ENCODE measurements at regions not wholly inside any gene's neighbourhood (a gene's known extent, or its start where the extent isn't known, plus 50 kb on each side); places are given as distances from the start of the nearest gene placed in this dataset.
"Not testable (repeated sequence)": the region's sequence is repeated elsewhere in the genome, so short reads cannot be mapped to it uniquely, and the experiment has no call there.

DNA sequence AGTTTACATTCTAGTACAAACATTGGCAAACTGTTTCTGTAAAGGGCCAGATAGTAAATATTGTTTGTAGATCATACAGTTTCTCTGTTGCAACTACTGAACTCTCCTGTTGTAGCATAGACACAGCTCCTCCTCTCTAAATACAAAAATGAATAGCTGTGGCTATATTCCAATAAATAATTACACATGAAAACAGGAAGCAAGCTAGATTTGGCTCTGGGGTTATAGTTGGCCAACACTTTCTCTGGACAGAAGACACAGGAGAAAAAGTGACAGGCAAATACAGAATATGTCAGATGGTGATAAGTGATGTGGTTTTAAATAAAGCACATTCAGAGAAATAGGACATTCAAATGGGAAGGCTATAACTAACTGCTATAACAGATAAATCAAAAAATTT, 957.0 kb downstream of the LTN1 start:
- FAIRE-seq, result peak; percentile 70

DNA sequence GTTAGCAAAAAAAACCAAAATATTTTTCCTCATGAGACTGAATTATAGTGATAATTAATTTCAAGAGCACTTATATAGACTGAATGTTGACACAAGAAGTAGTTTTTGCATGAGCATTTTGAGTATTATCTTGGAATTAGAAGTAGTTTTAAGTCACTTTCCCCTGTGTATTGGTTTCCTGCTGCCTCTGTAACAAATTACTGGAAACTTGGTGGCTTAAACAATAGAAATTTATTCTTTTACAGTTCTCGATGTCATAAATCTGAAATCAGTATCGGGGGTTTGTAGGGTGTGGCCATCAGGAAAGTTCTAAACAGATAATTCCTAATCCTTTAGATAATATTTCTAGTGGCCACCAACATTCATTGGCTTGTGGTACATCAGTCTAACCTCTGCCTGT, 957.8 kb downstream of the LTN1 start:
- not testable (repeated sequence) for FAIRE-seq

DNA sequence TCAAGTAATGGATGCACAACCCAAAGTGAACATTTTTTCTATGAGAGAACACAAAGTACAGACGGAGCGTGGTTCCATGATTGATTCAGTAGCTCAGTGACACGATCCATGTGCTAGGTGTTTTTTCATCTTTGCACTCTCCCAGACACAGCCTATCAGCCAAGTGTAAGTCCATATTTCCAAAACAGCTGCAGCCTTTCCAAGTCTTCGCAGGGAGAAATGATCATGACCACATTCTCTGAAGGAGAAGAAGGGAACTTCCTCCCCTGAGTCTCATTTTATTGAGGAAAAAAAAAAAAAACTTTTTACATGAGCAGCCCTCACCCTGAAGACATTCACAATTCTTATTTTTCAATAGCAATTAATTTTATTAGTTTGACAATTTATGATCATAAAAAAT, 958.3 kb downstream of the LTN1 start:
- FAIRE-seq, result not testable (repeated sequence)

DNA sequence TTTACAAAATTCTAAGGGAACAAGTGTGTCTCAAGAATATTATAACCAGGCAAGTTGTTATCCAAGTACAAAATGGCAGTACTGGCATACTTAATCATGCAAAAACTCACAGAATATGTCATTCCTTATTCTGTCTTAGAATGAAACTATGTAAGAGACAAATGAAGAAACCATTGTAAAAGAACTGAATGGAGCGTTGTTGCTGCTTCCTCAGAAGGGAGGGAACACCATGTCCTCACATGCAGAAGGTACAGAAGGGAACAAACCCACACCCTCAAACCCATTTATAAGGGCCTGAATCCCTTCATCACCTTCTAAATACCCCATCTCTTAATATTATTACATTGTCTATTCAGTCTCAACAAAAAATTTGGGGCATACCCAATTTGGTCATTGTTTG, 960.0 kb downstream of the LTN1 start:
- not testable (repeated sequence) for FAIRE-seq

DNA sequence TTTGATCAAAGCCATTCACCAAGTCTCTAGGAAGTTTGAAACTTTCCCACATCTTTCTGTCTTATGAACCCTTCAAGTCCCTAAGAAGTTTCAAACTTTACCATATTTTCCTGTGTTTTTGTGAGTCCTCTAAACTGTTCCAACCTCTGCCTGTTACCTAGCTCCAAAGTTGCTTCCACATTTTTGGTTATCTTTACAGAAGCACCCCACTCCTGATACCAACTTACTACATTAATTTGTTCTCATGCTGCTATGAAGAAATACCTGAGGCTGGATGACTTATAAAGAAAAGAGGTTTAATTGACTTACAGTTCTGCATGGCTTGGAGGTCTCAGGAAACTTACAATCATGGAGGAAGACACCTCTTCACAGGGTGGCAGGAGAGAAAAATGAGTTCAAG, 961.6 kb downstream of the LTN1 start:
- not testable (repeated sequence) for FAIRE-seq

DNA sequence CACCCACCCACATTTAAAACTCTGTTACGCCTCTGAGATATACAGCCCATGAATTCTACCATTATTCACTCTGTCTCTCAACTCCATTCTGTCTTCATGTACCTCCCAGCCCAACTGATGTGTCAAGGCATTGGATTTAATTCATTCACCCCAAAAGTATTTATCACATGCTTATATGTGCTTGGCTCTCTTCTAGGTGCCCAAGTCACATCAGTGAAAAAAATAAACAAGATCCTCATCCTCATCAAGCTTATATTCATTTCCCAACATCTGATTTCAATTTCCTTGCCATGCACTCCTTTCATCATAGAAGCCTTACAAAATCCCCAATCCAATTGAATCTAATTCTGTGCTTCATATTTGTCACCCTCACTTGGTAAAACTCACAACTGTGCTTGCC, 967.6 kb downstream of the LTN1 start:
- no peak for FAIRE-seq

DNA sequence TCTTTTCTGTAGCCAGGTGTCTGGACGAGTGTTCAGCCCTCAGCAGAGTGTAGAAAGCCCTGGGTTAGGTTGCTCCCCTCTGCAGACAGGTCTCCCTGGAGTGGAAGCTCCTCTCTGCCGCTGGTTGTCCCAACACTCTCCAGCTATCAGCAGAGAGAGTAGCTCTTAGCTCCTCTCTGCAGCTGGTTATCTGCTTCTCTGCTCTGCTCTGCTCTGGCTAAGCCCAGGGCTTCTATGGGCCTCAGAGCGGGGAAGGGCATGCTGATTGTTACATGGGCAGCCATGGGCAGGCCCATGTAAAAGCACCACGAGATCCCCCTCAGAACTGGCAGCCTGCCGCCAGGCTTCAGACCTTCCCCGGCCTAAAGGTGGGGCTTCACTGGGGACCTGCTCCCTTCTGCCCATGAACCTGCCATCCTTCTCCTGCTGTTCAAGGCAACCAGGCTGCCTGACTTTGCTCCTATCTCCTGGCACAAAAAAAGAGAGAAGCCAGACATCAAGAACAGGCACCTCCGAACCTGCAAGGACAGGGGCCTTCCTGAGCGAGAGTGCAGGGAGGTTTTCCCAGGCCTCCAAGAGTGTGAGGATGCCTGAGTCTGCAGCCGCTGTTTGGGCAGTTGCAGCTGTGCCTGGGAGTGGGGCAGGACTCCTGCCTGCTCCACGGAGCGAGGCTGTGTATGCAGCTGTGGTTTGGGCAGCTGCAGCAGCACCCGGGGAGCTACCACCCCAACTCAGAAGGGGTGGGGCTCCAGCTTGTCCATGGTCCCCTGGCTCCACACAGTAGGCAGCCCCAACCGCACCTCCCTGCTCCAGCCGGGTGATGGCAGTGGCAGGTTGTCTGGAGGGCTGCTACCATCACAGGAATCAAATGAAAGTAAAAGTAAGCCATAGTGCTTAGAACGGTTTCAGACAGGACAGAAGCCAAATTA, 973.7 kb downstream of the LTN1 start:
- FAIRE-seq, result no peak

DNA sequence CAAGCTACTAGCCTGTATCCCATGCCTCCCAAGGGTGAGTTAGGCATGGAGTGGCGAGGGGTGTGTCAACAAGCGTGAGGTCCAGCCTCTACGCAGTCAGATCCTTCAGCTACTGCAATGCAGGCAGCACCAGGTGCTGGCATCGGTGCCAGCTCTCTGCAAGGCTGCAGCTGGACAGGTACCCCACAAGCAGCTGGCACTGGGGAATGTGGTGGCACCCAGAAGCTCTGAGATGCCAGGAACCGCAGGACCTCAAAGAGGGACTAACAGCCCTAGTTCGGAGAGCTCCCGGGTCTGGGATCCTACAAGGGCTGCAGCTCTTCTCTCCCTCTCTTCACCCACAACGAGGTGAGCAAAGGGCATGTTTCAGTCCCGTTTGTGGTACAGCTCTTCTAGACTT, 974.5 kb downstream of the LTN1 start:
- FAIRE-seq, result no peak

DNA sequence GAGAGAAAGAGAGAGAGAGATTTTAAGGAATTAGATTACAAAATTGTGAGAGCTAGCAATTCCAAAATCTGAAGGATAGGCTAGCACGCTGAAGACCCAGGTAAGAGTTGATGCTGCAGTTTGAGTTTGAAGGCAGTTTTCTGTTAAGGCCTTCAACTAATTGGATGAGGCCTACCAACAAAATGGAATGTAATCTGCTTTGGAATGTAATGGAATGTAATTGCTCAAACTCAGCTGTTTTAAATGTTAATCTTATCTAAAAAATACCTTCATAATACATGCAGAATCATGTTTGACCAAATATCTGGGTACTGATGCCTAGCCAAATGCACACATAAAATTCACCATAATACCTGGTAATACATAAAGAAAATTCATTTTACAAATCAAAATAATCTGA, 976.1 kb downstream of the LTN1 start:
- no peak for FAIRE-seq

DNA sequence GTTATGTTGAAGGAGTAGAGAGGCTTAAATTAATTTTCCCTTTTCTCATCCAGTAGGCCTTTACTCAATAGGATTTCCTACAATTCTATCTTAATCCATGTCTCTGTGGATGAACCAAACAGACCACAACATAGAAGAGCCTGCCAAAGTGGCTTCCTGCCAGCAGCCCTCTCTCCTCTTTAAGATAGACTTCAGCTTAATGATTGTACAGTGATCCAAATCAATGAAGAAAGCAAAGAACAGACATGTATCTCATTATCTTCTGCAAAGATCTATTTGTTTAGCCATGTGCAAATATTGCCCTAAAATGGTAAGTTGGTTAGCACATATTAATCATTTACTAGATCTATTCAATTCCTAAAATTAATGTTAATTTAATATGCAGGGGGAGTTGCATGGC, 979.6 kb downstream of the LTN1 start:
- not testable (repeated sequence) for FAIRE-seq

DNA sequence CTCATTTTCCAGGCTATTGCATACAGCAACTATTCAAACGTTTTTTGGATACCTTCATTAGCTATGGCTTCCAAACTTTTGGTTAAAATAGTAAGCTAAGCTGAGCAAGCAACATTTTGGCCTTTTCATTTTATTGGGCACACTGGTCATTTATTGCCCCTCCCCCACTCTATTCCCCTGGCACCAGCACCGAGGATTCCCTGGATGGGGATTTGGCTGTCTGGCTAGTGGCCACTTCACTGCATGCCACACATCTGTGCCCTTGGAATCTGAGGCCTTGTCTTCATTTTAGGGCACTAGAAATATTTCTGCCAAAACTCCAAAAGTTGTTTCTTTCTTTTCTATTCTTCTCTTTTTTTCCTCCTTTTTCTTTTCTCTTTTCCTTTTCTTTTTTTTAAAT, 980.7 kb downstream of the LTN1 start:
- not testable (repeated sequence) for FAIRE-seq

DNA sequence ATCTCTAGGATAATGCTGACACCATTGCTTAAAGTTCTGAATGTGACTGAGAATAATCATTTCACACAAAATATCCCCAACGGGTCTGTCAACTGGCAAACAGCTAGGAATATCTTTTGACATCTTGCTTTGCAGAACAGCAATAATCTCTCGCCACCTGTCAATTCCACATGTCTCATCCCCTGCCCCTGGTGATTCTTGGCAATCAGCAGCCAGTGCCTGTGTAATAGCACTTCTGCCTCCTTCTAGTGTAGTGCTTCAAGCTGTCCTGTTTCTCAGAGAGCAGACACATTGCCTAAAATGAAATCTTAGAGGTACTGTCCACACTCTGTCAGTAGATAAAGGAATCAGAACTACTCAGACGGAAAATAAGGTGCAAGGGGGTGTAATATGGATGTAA, 984.4 kb downstream of the LTN1 start:
- FAIRE-seq, result not testable (repeated sequence)

DNA sequence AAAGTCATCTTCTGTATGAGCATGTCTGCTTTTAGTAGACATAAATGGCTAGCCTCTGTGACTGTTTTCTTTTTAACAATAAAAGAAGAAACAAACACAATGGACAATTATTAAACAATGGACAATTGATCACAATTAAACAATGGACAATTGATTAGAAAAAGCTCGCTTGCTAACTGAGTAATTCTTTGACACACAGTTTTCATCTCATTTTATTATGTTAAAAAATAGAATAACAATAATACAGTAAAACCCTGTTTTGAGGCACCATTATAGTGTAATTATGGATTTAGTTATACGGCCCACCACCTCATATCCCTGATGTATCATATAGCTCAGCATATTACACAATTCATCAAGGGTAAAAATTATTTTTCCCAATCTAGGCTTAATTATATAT, 989.0 kb downstream of the LTN1 start:
- peak; percentile 58 for FAIRE-seq

DNA sequence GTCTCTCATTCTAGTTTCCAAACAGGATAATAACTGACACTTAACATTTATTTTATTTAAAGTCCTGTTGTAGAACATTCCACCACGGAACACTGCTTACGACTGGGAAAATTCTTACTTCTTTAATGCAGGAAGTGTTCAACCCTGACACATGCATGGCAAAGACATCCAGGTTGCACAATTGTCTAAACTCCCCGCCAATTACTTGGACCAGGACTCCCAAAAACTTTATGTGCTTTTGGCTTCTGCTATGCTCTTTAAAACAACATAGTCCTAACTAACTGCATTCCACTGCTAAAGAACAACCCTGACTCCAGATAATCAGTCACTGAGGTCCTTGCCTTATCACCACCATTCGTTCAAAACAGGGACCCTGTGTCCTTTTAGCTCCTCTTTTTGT, 995.8 kb downstream of the LTN1 start:
- not testable (repeated sequence) for FAIRE-seq

DNA sequence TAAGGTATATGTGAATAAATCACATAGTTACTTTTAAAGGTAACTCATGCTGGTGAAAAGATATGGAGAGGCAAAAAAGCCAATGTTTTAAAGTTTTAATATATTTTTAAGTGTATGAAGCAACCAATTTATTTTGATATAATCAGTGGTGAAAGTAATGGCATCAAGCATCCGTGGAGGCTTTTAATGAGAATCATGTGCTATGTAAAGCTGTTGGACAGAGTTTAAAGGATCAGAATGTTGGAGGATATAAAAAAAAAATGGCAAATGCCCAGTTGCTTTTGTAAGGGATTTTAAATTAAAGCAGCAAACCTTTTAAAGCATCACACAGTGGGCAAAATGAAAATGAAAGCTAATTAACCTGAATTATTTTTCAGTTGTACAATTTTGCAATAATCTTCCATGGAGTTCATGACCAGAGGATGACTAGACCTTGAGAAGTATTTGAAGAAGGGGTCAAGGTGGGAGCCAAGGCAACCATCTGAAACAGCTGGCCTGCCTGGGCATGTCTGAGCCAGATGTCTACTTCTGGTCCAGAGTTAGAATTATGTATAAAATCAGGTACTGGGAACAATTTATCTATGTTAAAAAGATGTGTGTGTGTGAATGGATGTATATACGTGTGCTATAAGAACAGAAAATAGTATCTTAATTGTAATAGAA, 1007.9 kb downstream of the LTN1 start:
- FAIRE-seq, result not testable (repeated sequence)

DNA sequence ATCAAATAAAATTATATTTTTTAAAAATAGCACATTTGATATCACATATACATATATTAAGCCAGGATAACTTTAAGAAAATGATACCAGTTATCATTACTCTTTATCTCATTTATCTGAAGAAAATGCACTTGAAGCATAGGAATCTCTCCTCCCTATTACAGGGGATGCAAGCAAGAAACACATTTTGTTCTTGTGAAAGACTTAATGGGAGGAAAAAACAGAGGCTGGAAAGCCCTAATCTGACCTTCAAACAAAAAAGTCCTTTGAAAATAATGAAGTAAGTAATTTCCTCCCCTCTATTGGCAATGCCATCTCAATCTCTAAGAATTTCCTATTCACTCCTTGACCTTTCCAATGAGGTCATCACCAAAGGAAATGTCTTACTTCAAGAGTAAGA, 1012.6 kb upstream of the ADAMTS5 start:
- FAIRE-seq, result peak; percentile 84

DNA sequence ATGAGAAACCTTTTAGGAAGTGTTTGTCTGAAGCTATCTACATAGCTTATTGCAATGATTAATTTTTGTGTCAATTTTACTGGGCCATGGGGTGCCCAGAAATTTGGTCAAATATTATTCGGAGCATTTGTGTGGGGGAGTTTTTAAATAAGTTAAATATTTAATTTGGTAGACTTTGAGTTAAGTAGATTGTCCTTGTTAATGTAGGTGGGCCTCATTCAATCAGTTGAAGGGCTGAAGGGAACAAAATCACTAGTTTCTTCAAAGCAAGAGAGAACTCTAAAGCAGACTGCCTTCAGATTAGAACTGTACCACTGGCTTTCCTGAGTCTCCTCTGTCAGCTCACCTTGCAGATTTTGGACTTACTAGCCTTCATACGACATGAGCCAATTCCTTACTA, 1008.6 kb upstream of the ADAMTS5 start:
- FAIRE-seq, result no peak

DNA sequence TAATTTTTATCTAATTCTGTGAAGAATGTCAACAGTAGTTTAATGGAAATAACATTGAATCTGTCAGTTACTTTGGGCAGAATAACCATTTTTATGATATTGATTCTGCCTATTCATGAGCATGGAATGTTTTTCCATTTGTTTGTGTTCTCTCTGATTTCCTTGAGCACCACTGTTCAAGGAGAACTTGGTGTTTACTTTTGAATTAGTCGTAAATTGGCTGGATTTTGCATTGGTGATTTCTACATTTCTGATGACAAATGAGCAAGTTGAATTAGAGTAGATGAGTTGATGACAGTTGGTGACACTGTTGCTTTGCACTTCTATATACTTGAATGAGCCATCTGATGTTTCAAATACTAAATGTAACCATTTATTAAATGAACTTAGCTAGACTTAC, 1007.3 kb upstream of the ADAMTS5 start:
- peak; percentile 21 for FAIRE-seq

DNA sequence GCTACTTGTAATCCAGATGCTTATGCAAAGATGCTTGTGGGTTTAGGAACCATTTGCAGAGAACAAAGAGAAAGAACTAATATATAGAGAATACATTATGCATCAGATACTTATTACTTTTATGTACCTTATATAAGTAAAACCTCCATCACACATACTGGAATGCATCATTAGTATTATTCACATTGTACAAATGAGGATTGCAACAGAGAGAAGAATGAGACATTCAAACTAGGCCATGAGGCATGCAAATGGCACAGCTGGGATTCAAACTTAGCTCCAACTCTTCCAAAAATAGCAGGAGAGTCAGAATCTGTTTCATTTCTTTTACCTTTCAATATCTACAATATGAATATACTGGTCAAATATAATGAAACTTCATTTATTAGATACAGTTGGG, 1001.4 kb upstream of the ADAMTS5 start:
- not testable (repeated sequence) for FAIRE-seq

DNA sequence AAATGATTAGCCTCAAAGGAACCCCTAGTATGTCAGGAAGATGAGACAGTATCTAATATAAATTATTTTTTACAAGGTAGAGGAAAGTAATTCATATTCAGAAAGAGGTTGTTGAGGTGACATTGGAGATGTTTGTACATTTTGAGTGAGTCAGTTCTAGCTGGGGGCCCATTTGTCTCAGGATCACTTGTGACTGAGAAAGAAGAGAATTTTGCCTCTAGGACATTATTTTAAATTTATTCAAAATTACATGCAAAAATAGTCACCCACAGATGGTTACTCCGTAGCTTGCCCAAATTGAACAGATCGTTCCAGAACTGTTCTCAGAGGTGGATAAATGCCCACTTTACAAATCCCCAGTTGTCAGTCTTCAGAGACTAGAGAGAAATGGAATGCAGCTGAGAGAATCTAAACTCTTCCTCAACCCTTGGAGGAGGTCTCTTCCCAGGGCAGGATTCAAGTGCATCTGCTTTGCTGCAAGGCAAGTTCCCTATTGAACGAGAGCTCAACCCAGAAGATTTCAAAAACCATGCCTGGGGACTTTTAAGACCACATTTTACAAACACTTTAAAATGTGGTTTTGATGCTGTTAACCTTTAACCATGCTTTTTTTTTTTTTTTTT, 987.8 kb upstream of the ADAMTS5 start:
- no peak for FAIRE-seq

DNA sequence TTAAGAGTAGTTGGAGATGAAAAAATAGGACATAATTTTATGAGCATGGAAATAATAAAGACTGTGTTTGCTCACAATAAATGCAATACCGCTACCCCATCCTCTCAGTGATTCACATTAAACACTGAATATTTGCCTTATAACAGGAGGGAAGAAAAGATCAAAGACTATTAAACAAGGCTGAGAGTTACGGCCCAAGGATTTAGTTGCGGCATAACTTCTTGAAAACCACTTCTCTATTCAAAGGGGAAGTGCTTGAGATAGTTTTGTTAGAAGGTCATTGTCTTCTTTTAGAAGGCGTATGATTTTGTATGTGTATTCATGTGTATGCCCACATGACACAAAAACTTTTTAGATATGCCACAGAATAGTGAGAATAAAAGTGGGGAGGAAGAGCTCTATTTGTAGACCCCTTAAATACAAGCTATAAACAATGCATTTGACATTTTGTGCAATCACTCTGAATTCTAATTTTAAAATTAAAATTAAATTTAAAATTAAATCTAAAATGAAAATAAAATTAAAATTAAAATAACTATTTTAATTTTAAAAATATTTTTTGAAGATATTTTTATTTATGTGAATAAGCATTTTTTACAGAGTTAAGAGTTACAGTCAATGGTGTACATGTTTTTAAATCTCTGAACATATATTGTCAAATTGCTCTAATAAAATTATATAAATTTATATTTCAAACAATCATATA, 986.6 kb upstream of the ADAMTS5 start:
- no peak for FAIRE-seq

DNA sequence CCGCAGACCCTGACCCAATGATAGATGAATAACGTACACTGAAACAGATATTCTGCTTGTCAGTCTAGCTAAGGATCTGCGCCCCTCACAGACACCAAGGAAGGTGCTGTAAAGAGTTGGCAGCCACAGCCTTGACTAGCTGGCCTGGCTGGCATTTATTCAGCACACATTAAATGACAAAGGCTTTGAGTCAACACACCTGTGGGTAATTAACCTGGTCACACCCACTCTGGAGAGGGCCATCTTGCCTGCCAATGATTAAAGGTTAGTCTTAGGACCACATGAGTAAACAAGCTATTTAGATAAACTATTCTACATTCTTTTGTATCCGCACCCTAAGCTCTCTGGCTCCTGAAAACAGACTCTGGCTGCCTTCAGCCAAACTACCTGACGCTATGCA, 982.2 kb upstream of the ADAMTS5 start:
- FAIRE-seq, result not testable (repeated sequence)

Data from endometrium (tissue), 2 donors.